GM12892 (cell line): ENCODE measurements at regions not wholly inside any gene's neighbourhood (a gene's known extent, or its start where the extent isn't known, plus 50 kb on each side); places are given as distances from the start of the nearest gene placed in this dataset.

Experiments
- POLR2A ChIP-seq: IDR thresholded peaks from 2 replicates; pipeline ENCODE4 v1.6.1; 2011; ENCODE audit warnings: low read depth, low read length, control low read depth
- POLR2AphosphoS5 ChIP-seq: IDR thresholded peaks from 2 replicates; pipeline ENCODE4 v1.6.1; 2011; ENCODE audit warnings: low read depth, low read length, control low read depth
- TAF1 ChIP-seq: IDR thresholded peaks from 2 replicates; pipeline ENCODE4 v1.6.1; 2011; ENCODE audit warnings: low read depth, mild to moderate bottlenecking, control low read depth, low read length, borderline replicate concordance

DNA sequence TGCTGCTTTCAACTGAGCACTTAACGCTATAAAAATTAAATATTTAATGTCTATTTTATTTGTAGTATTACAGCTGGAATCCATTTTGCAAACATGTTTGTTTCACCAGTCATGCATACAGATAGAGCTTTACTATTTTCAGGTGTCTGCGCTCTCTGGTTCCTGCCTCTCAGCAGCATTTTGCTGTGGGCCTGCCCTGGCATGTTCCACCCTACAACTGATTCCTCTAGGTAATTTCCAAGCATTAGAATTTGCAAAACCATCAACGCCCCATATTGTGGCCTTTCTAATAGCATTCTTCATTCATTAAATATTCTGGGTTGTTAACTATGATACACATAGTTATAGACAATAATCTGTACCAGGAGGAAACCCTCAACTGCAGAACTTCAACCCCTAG, 266.4 kb upstream of the DLGAP1 start:
- no peak for TF ChIP-seq POLR2AphosphoS5
- no peak for TF ChIP-seq POLR2A
- no peak for TF ChIP-seq TAF1
